H54 (cell line): ENCODE measurements at regions not wholly inside any gene's neighbourhood (a gene's known extent, or its start where the extent isn't known, plus 50 kb on each side); places are given as distances from the start of the nearest gene placed in this dataset.

ENCODE experiments used
- DNase-seq: peaks from one replicate; pipeline ENCODE4 v3.0.0; 2011; ENCODE audit warnings: low spot score, mixed read lengths; ENCODE audit not compliant: insufficient read length
- FAIRE-seq: peaks from 3 replicates; lab custom pipeline; 2011; peaks lifted over from hg19 to GRCh38; lab: Jason Lieb, UNC
- POLR2A ChIP-seq: IDR thresholded peaks from 2 replicates; pipeline ENCODE4 v1.6.1; 2011; ENCODE audit warnings: low read depth, mild to moderate bottlenecking, low read length

- DNase-seq: no peak
- FAIRE-seq: no peak
- no peak for TF ChIP-seq POLR2A
Observed at GRCh38 chr9:2987679-2988078, 143.8 kb upstream of the PUM3 start.

GRCh38 chr9:2985343-2985742 lies 141.4 kb upstream of the PUM3 start:
- no peak for TF ChIP-seq POLR2A
- FAIRE-seq: no peak
- DNase-seq: no peak

- no peak for TF ChIP-seq POLR2A
- DNase-seq (no peak), FAIRE-seq (no peak)
Observed at GRCh38 chr9:2984491-2984890, 140.6 kb upstream of the PUM3 start.

GRCh38 chr9:2979957-2980610 lies 136.2 kb upstream of the PUM3 start:
- no peak for TF ChIP-seq POLR2A
- DNase-seq (no peak), FAIRE-seq (no peak)

- TF ChIP-seq POLR2A: no peak
- no peak for DNase-seq
- FAIRE-seq: no peak
Observed at GRCh38 chr9:2972475-2972874, 128.6 kb upstream of the PUM3 start.

GRCh38 chr9:2970864-2971263 lies 127.0 kb upstream of the PUM3 start:
- DNase-seq: no peak
- no peak for FAIRE-seq
- TF ChIP-seq POLR2A: no peak

- DNase-seq: no peak
Observed at GRCh38 chr9:2967766-2968165, 123.9 kb upstream of the PUM3 start.

GRCh38 chr9:2966565-2967300 lies 122.8 kb upstream of the PUM3 start:
- DNase-seq (no peak), FAIRE-seq (no peak)
- TF ChIP-seq POLR2A: no peak

More at GRCh38 chr9:2967766-2968165, 123.9 kb upstream of the PUM3 start:
- no peak for TF ChIP-seq POLR2A
- no peak for FAIRE-seq

- FAIRE-seq: no peak
- DNase-seq: no peak
- no peak for TF ChIP-seq POLR2A
Observed at GRCh38 chr9:2964470-2964869, 120.6 kb upstream of the PUM3 start.

- FAIRE-seq: no peak
- no peak for TF ChIP-seq POLR2A
- DNase-seq: no peak
Observed at GRCh38 chr9:2963307-2963706, 119.4 kb upstream of the PUM3 start.

- DNase-seq (no peak), FAIRE-seq (no peak)
- TF ChIP-seq POLR2A: no peak
Observed at GRCh38 chr9:2962471-2963172, 118.7 kb upstream of the PUM3 start.

- FAIRE-seq (no peak), DNase-seq (no peak)
- TF ChIP-seq POLR2A: no peak
Observed at GRCh38 chr9:2958219-2958618, 114.3 kb upstream of the PUM3 start.

- FAIRE-seq: no peak
- no peak for TF ChIP-seq POLR2A
- DNase-seq: no peak
Observed at GRCh38 chr9:2957656-2958200, 113.8 kb upstream of the PUM3 start.

- no peak for FAIRE-seq
- TF ChIP-seq POLR2A: no peak
- no peak for DNase-seq
Observed at GRCh38 chr9:2955575-2955974, 111.7 kb upstream of the PUM3 start.
